Osteoblast (primary cell): ENCODE measurements at regions not wholly inside any gene's neighbourhood (a gene's known extent, or its start where the extent isn't known, plus 50 kb on each side); places are given as distances from the start of the nearest gene placed in this dataset.

Experiments used
- DNase-seq: peaks from one replicate; pipeline ENCODE4 v3.0.0; 2011; ENCODE audit warnings: low spot score, mixed read lengths; ENCODE audit not compliant: insufficient read length; ENCODE audit errors: missing footprints
- H2AFZ ChIP-seq: 2 replicates; pipeline ENCODE4 v1.6.0; 2011; ENCODE audit warnings: mild to moderate bottlenecking, low read length
- H3K27ac ChIP-seq: 2 replicates; pipeline ENCODE4 v1.5.1; 2011; ENCODE audit warnings: mild to moderate bottlenecking, low read depth, low read length, moderate library complexity
- H3K27me3 ChIP-seq: 2 replicates; pipeline ENCODE4 v1.6.0; 2012; ENCODE audit warnings: mild to moderate bottlenecking, control low read depth, inconsistent platforms, low read length, moderate library complexity; ENCODE audit not compliant: insufficient read depth
- H3K36me3 ChIP-seq: 2 replicates; pipeline ENCODE4 v1.5.1; 2011; ENCODE audit warnings: mild to moderate bottlenecking, low read length, control low read depth, moderate library complexity; ENCODE audit not compliant: insufficient read depth
- H3K4me1 ChIP-seq: 2 replicates; pipeline ENCODE4 v1.5.1; 2011; ENCODE audit warnings: mild to moderate bottlenecking, low read length, control low read depth, moderate library complexity; ENCODE audit not compliant: insufficient read depth
- H3K4me2 ChIP-seq: 2 replicates; pipeline ENCODE4 v1.6.0; 2011; ENCODE audit warnings: mild to moderate bottlenecking, low read length; ENCODE audit not compliant: insufficient read depth
- H3K4me3 ChIP-seq: fragments of 200-600 bp; sonication (generic); 3 replicates; pipeline ENCODE4 v1.5.1; 2012; ENCODE audit warnings: mild to moderate bottlenecking, low read length, inconsistent platforms; ENCODE audit not compliant: insufficient read depth
- H3K79me2 ChIP-seq: 2 replicates; pipeline ENCODE4 v1.6.0; 2012; ENCODE audit warnings: mild to moderate bottlenecking, low read length, control low read depth, inconsistent platforms; ENCODE audit not compliant: insufficient read depth
- H3K9me3 ChIP-seq: 2 replicates; pipeline ENCODE4 v1.5.1; 2011; ENCODE audit warnings: low read depth, low read length, control low read depth
- H4K20me1 ChIP-seq: 2 replicates; pipeline ENCODE4 v1.6.0; 2012; ENCODE audit warnings: mild to moderate bottlenecking, low read length, control low read depth; ENCODE audit not compliant: insufficient read depth
- TF ChIP-seq, protein P1 (sequence below): IDR thresholded peaks from 2 replicates; pipeline ENCODE4 v1.5.1; 2011; ENCODE audit warnings: mild to moderate bottlenecking, low read depth, low read length, moderate library complexity; ENCODE audit errors: extremely low read depth

DNA sequence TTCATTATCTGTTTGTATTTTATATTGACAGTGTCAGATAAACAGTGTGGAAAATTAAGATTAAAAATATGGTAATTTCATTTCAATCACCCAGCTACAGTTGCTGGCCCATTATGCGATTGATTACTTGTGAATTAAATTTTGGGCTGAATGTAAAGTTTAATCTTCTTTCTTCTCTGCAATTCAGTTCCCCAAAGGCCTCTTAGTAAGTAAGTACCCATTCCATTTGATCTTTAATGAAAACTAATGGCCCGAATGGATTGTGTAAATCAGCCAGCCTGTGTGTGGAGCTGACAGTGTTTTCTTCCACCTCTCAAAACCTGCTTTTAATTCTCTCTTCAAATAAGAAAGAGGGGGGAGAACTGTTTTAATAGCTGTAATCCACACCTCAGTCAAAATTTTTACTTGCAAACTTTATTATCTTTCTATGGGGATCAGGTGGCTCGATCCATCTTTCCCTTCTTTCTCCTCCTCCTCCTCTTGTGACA lies 307.1 kb downstream of the IL20RB start:
- Histone ChIP-seq H3K4me2 (no peak overlapping the region), H3K79me2 (no peaks in the 10 kb centered on the region), H3K9me3 (no peaks in the 10 kb centered on the region), H2AFZ (no peak overlapping the region), H3K36me3 (no peaks in the 10 kb centered on the region), H3K27me3 (no peaks in the 10 kb centered on the region), H3K4me1 (no peaks in the 10 kb centered on the region), H3K27ac (no peak overlapping the region), H4K20me1 (no peaks in the 10 kb centered on the region), H3K4me3 (no peak overlapping the region)
- TF ChIP-seq, protein P1, sequence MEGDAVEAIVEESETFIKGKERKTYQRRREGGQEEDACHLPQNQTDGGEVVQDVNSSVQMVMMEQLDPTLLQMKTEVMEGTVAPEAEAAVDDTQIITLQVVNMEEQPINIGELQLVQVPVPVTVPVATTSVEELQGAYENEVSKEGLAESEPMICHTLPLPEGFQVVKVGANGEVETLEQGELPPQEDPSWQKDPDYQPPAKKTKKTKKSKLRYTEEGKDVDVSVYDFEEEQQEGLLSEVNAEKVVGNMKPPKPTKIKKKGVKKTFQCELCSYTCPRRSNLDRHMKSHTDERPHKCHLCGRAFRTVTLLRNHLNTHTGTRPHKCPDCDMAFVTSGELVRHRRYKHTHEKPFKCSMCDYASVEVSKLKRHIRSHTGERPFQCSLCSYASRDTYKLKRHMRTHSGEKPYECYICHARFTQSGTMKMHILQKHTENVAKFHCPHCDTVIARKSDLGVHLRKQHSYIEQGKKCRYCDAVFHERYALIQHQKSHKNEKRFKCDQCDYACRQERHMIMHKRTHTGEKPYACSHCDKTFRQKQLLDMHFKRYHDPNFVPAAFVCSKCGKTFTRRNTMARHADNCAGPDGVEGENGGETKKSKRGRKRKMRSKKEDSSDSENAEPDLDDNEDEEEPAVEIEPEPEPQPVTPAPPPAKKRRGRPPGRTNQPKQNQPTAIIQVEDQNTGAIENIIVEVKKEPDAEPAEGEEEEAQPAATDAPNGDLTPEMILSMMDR = no peak
- no peak for DNase-seq

DNA sequence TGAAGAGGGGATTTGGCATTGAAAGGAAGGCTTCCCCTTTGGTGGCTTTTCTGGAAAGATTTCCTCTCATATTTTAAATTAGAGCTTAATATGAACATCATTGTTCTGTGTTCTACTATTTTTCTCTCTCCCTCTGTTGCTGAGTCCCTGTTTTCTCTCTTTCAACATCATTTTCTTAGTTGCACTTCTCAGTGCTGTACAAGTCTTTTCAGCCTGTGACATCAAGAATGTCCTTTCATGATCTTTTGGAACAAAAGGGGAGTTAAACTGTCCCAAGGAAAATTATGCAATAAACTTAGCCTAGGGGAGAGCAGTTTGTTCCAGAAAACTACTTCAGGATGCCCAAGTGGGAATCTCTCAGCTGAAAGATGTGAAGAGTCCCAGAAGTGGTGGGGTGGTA lies 325.1 kb downstream of the IL20RB start:
- no peak for DNase-seq
- Histone ChIP-seq H4K20me1 (no peaks in the 10 kb centered on the region), H3K4me1 (no peaks in the 10 kb centered on the region), H3K4me3 (no peak overlapping the region), H2AFZ (no peak overlapping the region), H3K4me2 (no peak overlapping the region), H3K36me3 (no peaks in the 10 kb centered on the region), H3K79me2 (no peaks in the 10 kb centered on the region), H3K9me3 (no peaks in the 10 kb centered on the region), H3K27me3 (no peaks in the 10 kb centered on the region), H3K27ac (no peak overlapping the region)
- TF ChIP-seq, protein P1 = no peak

DNA sequence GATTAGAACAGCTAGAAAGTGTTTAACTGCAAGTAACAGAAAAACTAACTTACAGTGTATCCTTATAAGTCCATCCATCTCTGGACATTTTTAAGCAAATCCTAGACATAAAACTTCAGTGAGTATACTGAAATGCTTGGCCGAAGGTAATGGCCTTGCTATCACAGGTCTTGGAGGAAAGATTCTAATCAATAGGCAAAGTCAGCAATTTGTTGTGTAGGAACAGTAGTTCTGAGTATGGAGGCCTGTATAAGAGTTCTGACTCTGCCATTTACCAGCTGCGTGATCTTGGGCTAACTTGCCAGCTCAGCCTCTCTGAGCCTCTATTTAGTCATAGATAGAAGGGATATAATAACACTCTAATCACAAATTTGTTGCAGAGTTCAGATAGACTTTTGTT lies 328.1 kb downstream of the IL20RB start:
- TF ChIP-seq, protein P1 = no peak
- Histone ChIP-seq H3K79me2 (no peaks in the 10 kb centered on the region), H3K4me1 (no peaks in the 10 kb centered on the region), H2AFZ (no peak overlapping the region), H3K27ac (no peak overlapping the region), H3K27me3 (no peaks in the 10 kb centered on the region), H3K36me3 (no peaks in the 10 kb centered on the region), H3K9me3 (no peaks in the 10 kb centered on the region), H4K20me1 (no peaks in the 10 kb centered on the region), H3K4me2 (no peak overlapping the region), H3K4me3 (no peak overlapping the region)
- DNase-seq = no peak

DNA sequence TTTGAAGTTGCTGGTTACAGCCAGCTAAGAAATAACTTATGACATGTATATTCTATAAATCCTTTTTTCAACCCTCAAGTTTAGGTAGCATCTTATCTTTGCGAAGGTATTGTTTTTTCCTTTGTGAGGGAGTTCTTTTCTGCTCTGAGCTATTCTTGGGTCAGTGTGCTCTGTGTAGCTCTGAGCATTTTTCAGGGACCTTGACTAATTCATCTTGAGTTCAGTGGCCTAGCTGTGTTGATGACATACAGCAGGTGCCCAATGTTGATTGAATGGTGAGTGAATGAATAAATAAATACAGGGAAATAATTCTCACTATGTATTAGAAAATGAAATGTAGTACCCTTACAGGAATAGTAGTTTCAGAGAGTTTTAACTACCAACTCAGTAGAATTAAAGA lies 335.3 kb downstream of the IL20RB start:
- no peaks in the 10 kb centered on the region for H3K27me3 ChIP-seq
- H2AFZ ChIP-seq = no peak overlapping the region
- H3K36me3 ChIP-seq = no peaks in the 10 kb centered on the region
- no peak overlapping the region for H3K27ac ChIP-seq
- TF ChIP-seq, protein P1 = no peak
- H3K79me2 ChIP-seq = no peaks in the 10 kb centered on the region
- H3K4me2 ChIP-seq = no peak overlapping the region
- no peaks in the 10 kb centered on the region for H3K4me1 ChIP-seq
- no peaks in the 10 kb centered on the region for H3K9me3 ChIP-seq
- DNase-seq = no peak
- H3K4me3 ChIP-seq = no peak overlapping the region
- no peaks in the 10 kb centered on the region for H4K20me1 ChIP-seq
